Kidney (tissue), 13 donors: ENCODE measurements at regions not wholly inside any gene's neighbourhood (a gene's known extent, or its start where the extent isn't known, plus 50 kb on each side); places are given as distances from the start of the nearest gene placed in this dataset.
A peak's percentile ranks its signal among the peaks of the same experiment; 100 is the strongest.

ENCODE experiments used
- DNase-seq, 5 donors: peaks; one replicate each; pipeline ENCODE4 v3.0.0-alpha.2; 2013 to 2020
- FAIRE-seq: peaks from 2 replicates; lab custom pipeline; 2012; peaks lifted over from hg19 to GRCh38; lab: Jason Lieb, UNC
- H3K27ac ChIP-seq, 2 donors: one replicate each; pipeline ENCODE4 v1.7.0; 2013; ENCODE audit warnings: low read depth in 2 of 2, low read length in 2 of 2, inconsistent platforms in 1 of 2
- H3K27me3 ChIP-seq: one replicate; pipeline ENCODE4 v1.7.1; 2013; ENCODE audit warnings: low read length, inconsistent platforms; ENCODE audit not compliant: control insufficient read depth, insufficient read depth
- H3K36me3 ChIP-seq, 3 donors: one replicate each; pipeline versions ENCODE4 v1.7.0 to v1.7.1; 2013; ENCODE audit warnings: low read length in 3 of 3, control low read depth in 1 of 3, inconsistent platforms in 1 of 3; ENCODE audit not compliant: insufficient read depth in 3 of 3, control insufficient read depth in 2 of 3
- H3K4me1 ChIP-seq, 3 donors: one replicate each; pipeline versions ENCODE4 v1.7.0 to v1.7.1; 2013; ENCODE audit warnings: low read length in 3 of 3, inconsistent platforms in 1 of 3, low read depth in 1 of 3; ENCODE audit not compliant: control insufficient read depth in 2 of 3, insufficient read depth in 2 of 3
- H3K4me3 ChIP-seq, 3 donors: one replicate each; pipeline versions ENCODE4 v1.7.0 to v1.8.1; 2013; ENCODE audit warnings: low read length in 3 of 3, control low read depth in 1 of 3, inconsistent platforms in 1 of 3
- H3K9ac ChIP-seq, 3 donors: one replicate each; pipeline versions ENCODE4 v1.7.0 to v1.7.1; 2013; ENCODE audit warnings: low read length in 3 of 3, control low read depth in 1 of 3, inconsistent platforms in 1 of 3
- H3K9me3 ChIP-seq, 3 donors: one replicate each; pipeline versions ENCODE4 v1.7.0 to v1.7.1; 2013; ENCODE audit warnings: low read length in 3 of 3, control low read depth in 1 of 3, inconsistent platforms in 1 of 3; ENCODE audit not compliant: control insufficient read depth in 2 of 3, insufficient read depth in 1 of 3
- intact Hi-C: fragments of 100-400 bp; cut with DNase I; formaldehyde crosslinking; loops from one replicate; pipeline ENCODE4 v1.11.1; 2022
- TF ChIP-seq, protein P1 (sequence below): IDR thresholded peaks from 3 replicates; pipeline ENCODE4 v1.5.1; 2012; ENCODE audit warnings: mild to moderate bottlenecking, moderate library complexity, borderline replicate concordance; ENCODE audit not compliant: insufficient read depth; ENCODE audit errors: extremely low read depth
- donor health status: control.
- donor health status: control.
- donor health status: control.
- donor health status: control.
- donor health status: control.
- donor health status: DM: yes; HTN: yes; CAD: no.
- donor health status: Normal renal cell carcinoma (clear cell type).

GRCh38 chr2:166614029-166614428, 120.0 kb upstream of the SCN7A start:
- intact Hi-C loops: no loop called here
- Histone ChIP-seq H3K9me3 (no peaks in the 10 kb centered on the region), H3K4me3 (no peak overlapping the region), H3K4me1 (peaks cover 0 to 4% (median 4%) of the 10 kb centered on the region in 3 donors), H3K27me3 (no peaks in the 10 kb centered on the region), H3K36me3 (no peaks in the 10 kb centered on the region), H3K27ac (no peak overlapping the region), H3K9ac (no peak overlapping the region)
- DNase-seq: peak in 2 of 5 donors; percentile 34 to 40
- FAIRE-seq: no peak
- TF ChIP-seq, protein P1, sequence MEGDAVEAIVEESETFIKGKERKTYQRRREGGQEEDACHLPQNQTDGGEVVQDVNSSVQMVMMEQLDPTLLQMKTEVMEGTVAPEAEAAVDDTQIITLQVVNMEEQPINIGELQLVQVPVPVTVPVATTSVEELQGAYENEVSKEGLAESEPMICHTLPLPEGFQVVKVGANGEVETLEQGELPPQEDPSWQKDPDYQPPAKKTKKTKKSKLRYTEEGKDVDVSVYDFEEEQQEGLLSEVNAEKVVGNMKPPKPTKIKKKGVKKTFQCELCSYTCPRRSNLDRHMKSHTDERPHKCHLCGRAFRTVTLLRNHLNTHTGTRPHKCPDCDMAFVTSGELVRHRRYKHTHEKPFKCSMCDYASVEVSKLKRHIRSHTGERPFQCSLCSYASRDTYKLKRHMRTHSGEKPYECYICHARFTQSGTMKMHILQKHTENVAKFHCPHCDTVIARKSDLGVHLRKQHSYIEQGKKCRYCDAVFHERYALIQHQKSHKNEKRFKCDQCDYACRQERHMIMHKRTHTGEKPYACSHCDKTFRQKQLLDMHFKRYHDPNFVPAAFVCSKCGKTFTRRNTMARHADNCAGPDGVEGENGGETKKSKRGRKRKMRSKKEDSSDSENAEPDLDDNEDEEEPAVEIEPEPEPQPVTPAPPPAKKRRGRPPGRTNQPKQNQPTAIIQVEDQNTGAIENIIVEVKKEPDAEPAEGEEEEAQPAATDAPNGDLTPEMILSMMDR: no peak

DNA sequence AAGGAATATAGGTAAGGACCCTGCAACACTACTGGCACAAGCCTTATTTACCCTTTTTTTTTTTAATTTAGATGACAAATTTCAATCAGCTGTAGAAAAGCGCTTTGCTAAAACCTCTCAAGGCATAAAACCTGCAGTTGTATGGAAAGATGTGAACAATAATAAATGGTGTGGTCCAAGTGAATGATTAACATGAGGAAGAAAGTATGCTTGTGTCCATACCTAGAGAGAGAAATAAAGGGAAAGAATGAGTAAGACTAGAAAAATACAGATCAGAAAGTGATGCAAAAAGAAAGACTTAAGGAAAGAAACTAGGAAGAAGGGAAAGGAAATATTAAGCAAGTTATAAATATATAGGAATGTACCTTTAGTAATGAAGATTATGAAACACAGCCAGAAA, 119.2 kb upstream of the SCN7A start:
- Histone ChIP-seq H3K27me3 (no peaks in the 10 kb centered on the region), H3K36me3 (no peaks in the 10 kb centered on the region), H3K27ac (no peak overlapping the region), H3K4me3 (no peak overlapping the region), H3K9ac (no peak overlapping the region), H3K9me3 (no peaks in the 10 kb centered on the region), H3K4me1 (peaks cover 0 to 10% (median 4%) of the 10 kb centered on the region in 3 donors)
- TF ChIP-seq, protein P1: no peak
- FAIRE-seq (no peak), DNase-seq (no peak)
- intact Hi-C loops: no loop called here

DNA sequence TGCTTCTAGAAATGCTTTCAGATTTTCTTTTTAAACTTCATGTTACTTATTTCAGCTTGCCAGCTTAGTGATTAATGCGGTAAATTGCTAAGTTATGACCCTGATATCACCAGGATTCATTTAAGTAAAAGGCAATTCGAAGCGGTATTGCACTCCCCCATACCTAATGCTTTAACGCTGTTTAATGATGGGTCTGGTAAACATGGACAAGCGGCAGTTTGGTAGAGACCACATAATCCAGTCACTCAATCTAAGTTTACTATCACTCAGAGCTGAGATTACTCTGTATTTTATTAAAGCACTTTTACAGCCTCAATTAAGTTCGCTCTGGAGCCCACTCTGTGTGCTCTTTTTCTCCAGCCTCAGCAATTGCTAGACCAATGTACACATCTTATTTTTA, 118.2 kb upstream of the SCN7A start:
- FAIRE-seq: no peak
- Histone ChIP-seq H3K9ac (no peak overlapping the region), H3K4me3 (no peak overlapping the region), H3K27ac (no peak overlapping the region), H3K27me3 (no peaks in the 10 kb centered on the region), H3K36me3 (no peaks in the 10 kb centered on the region), H3K4me1 (peaks cover 0 to 10% (median 4%) of the 10 kb centered on the region in 3 donors), H3K9me3 (no peaks in the 10 kb centered on the region)
- DNase-seq: no peak
- TF ChIP-seq, protein P1: no peak
- intact Hi-C loops: no loop called here

DNA sequence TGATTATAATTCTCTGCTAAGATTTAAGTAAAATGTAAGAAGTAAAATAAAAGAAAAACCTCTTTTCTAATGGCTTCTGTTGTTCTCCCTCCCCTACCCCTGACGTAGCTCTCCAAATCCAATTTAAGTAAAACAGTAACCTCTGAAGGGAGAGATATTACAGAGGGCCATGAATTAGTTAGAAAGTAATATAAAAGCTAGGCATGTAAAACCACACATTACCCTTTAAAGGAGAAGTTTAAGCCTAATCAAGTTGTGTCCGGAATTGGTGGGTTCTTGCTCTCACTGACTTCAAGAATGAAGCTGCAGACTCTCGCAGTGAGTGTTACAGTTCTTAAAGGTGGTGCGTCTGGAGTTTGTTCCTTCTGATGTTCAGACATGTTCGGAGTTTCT, 116.9 kb upstream of the SCN7A start:
- DNase-seq: peak in 2 of 5 donors; percentile 52 to 53
- TF ChIP-seq, protein P1: no peak
- Histone ChIP-seq H3K27me3 (no peaks in the 10 kb centered on the region), H3K4me1 (peaks cover 0 to 10% (median 4%) of the 10 kb centered on the region in 3 donors), H3K36me3 (no peaks in the 10 kb centered on the region), H3K27ac (peak overlapping the region in 1 of 2 donors; percentile 57), H3K9ac (peak overlapping the region in 1 of 3 donors; percentile 19), H3K4me3 (peak overlapping the region; percentile 19 to 70 (median 69)), H3K9me3 (no peaks in the 10 kb centered on the region)
- intact Hi-C loops: no loop called here
- FAIRE-seq: no peak
